BJ (cell line): ENCODE measurements at regions not wholly inside any gene's neighbourhood (a gene's known extent, or its start where the extent isn't known, plus 50 kb on each side); places are given as distances from the start of the nearest gene placed in this dataset.

ENCODE experiments used
- CTCF ChIA-PET: fragments of 350-600 bp; formaldehyde crosslinking; extraction: SDS; loops from one replicate; lab custom pipeline; 2021; ENCODE audit warnings: antibody characterized with exemption, inconsistent platforms; lab: Yijun Ruan, JAX
- POLR2A ChIA-PET: fragments of 300-600 bp; sonication (Branson Sonifier 250); formaldehyde crosslinking; extraction: SDS; loops from one replicate; lab custom pipeline; 2021; ENCODE audit warnings: antibody characterized with exemption; lab: Charles Lee
- DNase-seq: peaks from one replicate; pipeline ENCODE4 v3.0.0-alpha.2; 2011; ENCODE audit warnings: low read depth
- H3K27me3 ChIP-seq: 2 replicates; pipeline ENCODE4 v1.6.0; 2011; ENCODE audit warnings: low read length; ENCODE audit not compliant: control insufficient read depth, insufficient read depth
- H3K36me3 ChIP-seq: 2 replicates; pipeline ENCODE4 v1.5.1; 2011; ENCODE audit warnings: low read length; ENCODE audit not compliant: control insufficient read depth, insufficient read depth
- H3K4me3 ChIP-seq: 2 replicates; pipeline ENCODE4 v1.5.1; 2011; ENCODE audit warnings: low read depth, mild to moderate bottlenecking, control low read depth, low read length
- TF ChIP-seq, protein P1 (sequence below): IDR thresholded peaks from 2 replicates; pipeline ENCODE4 v1.5.1; 2011; ENCODE audit warnings: low read depth, mild to moderate bottlenecking, control low read depth, inconsistent platforms, low read length, moderate library complexity; ENCODE audit not compliant: insufficient read depth

DNA sequence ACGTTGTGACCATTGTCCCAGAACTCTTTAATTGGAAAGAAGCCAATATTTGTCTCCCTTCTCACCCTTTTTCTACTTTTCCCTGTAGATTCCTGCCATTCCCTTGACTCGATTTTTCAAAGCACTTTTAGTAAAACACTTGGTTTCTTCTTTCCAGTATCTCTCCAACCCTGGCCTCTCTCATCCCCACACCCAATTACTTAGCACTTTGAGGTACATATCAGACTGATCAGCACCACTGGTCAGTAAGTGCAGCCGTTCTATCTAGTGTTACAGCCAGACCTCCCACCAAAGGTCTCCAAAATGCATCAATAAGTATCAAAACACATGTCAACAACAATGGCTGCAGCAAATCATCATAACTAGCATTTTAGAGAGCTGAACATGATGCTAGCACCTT lies 141.9 kb downstream of the BTG1 start:
- ChIA-PET POLR2A (no interaction called here), CTCF (no interaction called here)
- no peaks in the 10 kb centered on the region for H3K27me3 ChIP-seq
- H3K36me3 ChIP-seq, result no peaks in the 10 kb centered on the region
- no peak for DNase-seq
- TF ChIP-seq, protein P1, sequence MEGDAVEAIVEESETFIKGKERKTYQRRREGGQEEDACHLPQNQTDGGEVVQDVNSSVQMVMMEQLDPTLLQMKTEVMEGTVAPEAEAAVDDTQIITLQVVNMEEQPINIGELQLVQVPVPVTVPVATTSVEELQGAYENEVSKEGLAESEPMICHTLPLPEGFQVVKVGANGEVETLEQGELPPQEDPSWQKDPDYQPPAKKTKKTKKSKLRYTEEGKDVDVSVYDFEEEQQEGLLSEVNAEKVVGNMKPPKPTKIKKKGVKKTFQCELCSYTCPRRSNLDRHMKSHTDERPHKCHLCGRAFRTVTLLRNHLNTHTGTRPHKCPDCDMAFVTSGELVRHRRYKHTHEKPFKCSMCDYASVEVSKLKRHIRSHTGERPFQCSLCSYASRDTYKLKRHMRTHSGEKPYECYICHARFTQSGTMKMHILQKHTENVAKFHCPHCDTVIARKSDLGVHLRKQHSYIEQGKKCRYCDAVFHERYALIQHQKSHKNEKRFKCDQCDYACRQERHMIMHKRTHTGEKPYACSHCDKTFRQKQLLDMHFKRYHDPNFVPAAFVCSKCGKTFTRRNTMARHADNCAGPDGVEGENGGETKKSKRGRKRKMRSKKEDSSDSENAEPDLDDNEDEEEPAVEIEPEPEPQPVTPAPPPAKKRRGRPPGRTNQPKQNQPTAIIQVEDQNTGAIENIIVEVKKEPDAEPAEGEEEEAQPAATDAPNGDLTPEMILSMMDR, result no peak
- H3K4me3 ChIP-seq, result no peak overlapping the region

DNA sequence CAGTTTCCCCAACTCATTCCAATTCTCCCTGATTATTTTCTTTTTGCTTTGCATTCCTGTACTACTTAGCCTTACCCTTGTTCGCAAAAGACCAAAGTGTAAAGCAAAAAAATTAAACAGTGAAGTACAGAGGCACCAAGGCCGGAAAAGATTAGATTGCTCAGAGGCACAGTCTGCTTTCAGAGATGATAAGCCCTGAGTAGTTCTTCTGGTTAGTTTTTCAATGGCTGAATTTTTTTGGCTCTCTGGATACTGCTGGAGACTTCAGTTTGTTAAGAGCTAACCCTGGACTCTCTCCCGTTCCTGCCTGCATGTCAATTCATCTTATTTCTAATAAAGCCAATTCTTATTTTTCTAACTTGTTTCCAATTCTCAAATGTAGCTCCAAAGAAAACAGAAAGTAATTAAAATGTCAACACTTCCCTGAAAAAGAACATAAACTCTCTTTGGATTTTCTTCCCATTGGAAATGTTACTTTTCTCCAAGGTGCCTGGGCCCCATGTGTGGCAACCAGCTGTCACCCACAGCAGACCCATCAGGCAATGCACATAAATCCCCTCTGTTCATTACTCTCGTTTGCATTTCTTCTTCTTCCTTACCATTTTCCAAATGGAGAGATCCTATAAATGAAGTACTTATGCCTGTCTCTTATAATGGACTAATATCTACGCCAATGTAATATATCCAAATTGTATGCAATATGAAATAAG lies 142.8 kb downstream of the BTG1 start:
- ChIA-PET POLR2A (no interaction called here), CTCF (no interaction called here)
- TF ChIP-seq, protein P1, result no peak
- Histone ChIP-seq H3K4me3 (no peak overlapping the region), H3K36me3 (no peaks in the 10 kb centered on the region), H3K27me3 (no peaks in the 10 kb centered on the region)
- DNase-seq, result no peak

DNA sequence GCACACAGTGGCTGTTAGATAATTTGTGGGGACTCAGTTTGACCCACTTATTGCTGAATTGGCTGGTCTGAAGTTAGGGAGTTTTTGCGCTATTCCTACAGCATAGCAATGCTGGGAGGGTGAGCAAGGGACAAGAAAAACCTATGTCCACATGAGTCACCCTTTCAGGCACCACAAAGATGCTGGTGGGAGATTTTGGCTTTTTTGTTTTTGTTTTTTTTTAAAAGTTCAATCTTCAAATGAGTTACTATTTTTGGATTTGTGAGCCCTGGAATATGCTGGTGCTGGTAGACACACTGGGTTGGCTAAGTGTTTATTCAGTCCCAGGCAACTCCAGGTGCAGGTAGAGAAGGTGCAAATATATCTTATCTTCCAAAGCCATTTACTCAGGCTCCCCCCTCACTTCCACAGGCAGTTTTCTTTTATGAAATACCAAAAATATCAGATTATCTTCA lies 143.4 kb downstream of the BTG1 start:
- H3K27me3 ChIP-seq, result no peaks in the 10 kb centered on the region
- no peak for DNase-seq
- no peak overlapping the region for H3K4me3 ChIP-seq
- no peaks in the 10 kb centered on the region for H3K36me3 ChIP-seq
- POLR2A ChIA-PET, result no interaction called here
- TF ChIP-seq, protein P1, result no peak
- CTCF ChIA-PET, result no interaction called here

DNA sequence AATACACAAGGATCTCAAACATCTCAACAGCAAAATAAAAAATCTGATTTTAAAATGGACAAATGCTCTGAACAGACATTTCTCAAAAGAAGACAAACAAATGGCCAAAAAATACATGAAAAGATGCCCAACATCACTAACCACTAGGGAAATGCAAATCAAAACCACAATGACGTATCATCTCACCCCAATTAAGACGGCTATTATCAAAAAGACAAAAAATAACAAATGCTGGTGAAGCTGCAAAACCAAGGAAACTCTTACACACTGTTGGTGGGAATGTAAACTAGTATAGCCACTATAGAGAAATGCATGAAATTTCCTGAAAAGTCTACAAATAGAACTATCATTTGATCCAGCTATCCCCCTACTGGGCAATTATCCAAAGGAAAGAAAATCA lies 145.0 kb downstream of the BTG1 start:
- Histone ChIP-seq H3K36me3 (no peaks in the 10 kb centered on the region), H3K27me3 (no peaks in the 10 kb centered on the region), H3K4me3 (no peak overlapping the region)
- TF ChIP-seq, protein P1, result no peak
- ChIA-PET CTCF (no interaction called here), POLR2A (no interaction called here)
- DNase-seq, result no peak

DNA sequence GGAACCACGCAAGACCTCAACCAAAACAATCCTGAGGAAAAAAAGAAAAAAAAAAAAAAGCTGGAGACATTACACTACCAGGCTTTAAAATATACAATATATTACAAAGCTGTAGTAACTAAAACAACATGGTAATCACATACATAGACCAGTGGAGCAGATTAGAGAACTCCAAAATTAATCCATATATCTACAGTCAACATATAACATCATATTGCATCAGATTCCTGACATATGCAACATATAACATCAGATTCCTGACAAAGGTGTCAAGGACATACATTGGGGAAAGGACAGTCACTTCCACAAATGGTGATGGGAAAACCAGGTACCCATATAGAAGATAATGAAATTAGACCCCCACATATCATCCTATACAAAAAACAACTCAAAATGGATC lies 145.8 kb downstream of the BTG1 start:
- no peak overlapping the region for H3K4me3 ChIP-seq
- TF ChIP-seq, protein P1, result no peak
- POLR2A ChIA-PET, result no interaction called here
- no peak for DNase-seq
- H3K36me3 ChIP-seq, result no peaks in the 10 kb centered on the region
- H3K27me3 ChIP-seq, result no peaks in the 10 kb centered on the region
- CTCF ChIA-PET, result interaction anchor here (0.6 kb wide), 1 partner anchor 29 kb away, joined by 3 read pairs; no protein-coding TSS in a partner anchor
